Endothelial cell (in vitro differentiated cells): ENCODE measurements at regions not wholly inside any gene's neighbourhood (a gene's known extent, or its start where the extent isn't known, plus 50 kb on each side); places are given as distances from the start of the nearest gene placed in this dataset.

Source experiments
- DNase-seq: peaks from one replicate; pipeline ENCODE4 v3.0.0; 2021; ENCODE audit warnings: low spot score
- H3K27ac Mint-ChIP-seq: one replicate; pipeline ENCODE4 v1.8.0; 2021; ENCODE audit warnings: mixed read lengths, inconsistent platforms; ENCODE audit not compliant: unreplicated experiment
- H3K27me3 Mint-ChIP-seq: one replicate; pipeline ENCODE4 v1.8.0; 2021; ENCODE audit warnings: mild to moderate bottlenecking, moderate library complexity, mixed read lengths, inconsistent platforms; ENCODE audit not compliant: unreplicated experiment
- H3K36me3 Mint-ChIP-seq: one replicate; pipeline ENCODE4 v1.8.0; 2021; ENCODE audit warnings: mild to moderate bottlenecking, low read depth, mixed read lengths, inconsistent platforms; ENCODE audit not compliant: unreplicated experiment
- H3K4me1 Mint-ChIP-seq: one replicate; pipeline ENCODE4 v1.8.0; 2021; ENCODE audit warnings: mild to moderate bottlenecking, mixed read lengths, inconsistent platforms; ENCODE audit not compliant: unreplicated experiment
- H3K4me3 Mint-ChIP-seq: one replicate; pipeline ENCODE4 v1.8.0; 2021; ENCODE audit warnings: mild to moderate bottlenecking, mixed read lengths, inconsistent platforms; ENCODE audit not compliant: unreplicated experiment
- H3K9me3 Mint-ChIP-seq: one replicate; pipeline ENCODE4 v1.8.0; 2021; ENCODE audit warnings: mixed read lengths, inconsistent platforms; ENCODE audit not compliant: unreplicated experiment
- TF ChIP-seq, protein P1 (sequence below): fragments of 200-600 bp; sonication (generic); IDR thresholded peaks from one replicate; pipeline ENCODE4 v1.5.0; 2021; ENCODE audit warnings: antibody characterized with exemption; ENCODE audit not compliant: unreplicated experiment

DNA sequence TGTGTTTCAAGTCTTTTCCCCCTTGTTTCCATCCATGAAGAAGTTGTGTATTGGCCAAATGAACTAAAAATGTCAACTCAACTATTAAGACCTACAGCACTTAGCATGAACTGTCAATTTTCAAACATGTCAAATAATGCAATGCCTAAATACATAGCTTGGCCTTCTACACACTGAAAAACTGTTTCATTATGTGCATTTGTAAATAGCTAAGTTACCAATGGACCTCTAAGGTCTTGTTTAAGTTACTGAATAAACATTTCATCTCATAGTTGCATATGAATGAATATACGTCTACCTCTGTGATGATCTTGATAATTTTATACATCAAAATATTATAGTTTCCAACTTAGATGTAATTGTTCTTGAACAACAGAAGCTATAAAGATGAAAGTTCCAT is 744.5 kb downstream of the EFNB2 start:
- no peak overlapping the region for H3K4me3 Mint-ChIP-seq
- no peak overlapping the region for H3K27ac Mint-ChIP-seq
- no peaks in the 10 kb centered on the region for H3K4me1 Mint-ChIP-seq
- H3K27me3 Mint-ChIP-seq: no peaks in the 10 kb centered on the region
- H3K36me3 Mint-ChIP-seq: no peaks in the 10 kb centered on the region
- H3K9me3 Mint-ChIP-seq: no peaks in the 10 kb centered on the region
- TF ChIP-seq, protein P1, sequence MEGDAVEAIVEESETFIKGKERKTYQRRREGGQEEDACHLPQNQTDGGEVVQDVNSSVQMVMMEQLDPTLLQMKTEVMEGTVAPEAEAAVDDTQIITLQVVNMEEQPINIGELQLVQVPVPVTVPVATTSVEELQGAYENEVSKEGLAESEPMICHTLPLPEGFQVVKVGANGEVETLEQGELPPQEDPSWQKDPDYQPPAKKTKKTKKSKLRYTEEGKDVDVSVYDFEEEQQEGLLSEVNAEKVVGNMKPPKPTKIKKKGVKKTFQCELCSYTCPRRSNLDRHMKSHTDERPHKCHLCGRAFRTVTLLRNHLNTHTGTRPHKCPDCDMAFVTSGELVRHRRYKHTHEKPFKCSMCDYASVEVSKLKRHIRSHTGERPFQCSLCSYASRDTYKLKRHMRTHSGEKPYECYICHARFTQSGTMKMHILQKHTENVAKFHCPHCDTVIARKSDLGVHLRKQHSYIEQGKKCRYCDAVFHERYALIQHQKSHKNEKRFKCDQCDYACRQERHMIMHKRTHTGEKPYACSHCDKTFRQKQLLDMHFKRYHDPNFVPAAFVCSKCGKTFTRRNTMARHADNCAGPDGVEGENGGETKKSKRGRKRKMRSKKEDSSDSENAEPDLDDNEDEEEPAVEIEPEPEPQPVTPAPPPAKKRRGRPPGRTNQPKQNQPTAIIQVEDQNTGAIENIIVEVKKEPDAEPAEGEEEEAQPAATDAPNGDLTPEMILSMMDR: no peak
- no peak for DNase-seq

DNA sequence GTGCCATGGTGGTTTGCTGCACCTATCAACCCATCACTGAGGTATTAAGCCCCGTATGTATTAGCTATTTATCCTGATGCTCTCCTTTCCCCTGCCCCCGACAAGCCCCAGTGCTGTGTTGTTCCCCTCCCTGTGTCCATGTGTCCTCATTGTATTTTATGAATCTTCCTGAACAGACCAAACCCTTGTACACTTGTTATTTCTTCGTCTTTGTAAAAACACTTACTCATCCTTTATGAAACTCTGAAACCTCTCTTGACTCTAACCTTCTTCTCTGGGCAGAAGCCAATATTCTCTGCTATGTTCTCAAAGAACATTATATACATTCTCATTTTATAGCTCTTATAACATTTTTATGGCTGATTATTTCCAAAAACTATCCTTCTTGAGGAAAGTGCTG is 746.9 kb downstream of the EFNB2 start:
- DNase-seq: no peak
- TF ChIP-seq, protein P1: no peak
- no peak overlapping the region for H3K4me3 Mint-ChIP-seq
- no peaks in the 10 kb centered on the region for H3K9me3 Mint-ChIP-seq
- no peak overlapping the region for H3K27ac Mint-ChIP-seq
- no peaks in the 10 kb centered on the region for H3K4me1 Mint-ChIP-seq
- H3K36me3 Mint-ChIP-seq: no peaks in the 10 kb centered on the region
- no peaks in the 10 kb centered on the region for H3K27me3 Mint-ChIP-seq

DNA sequence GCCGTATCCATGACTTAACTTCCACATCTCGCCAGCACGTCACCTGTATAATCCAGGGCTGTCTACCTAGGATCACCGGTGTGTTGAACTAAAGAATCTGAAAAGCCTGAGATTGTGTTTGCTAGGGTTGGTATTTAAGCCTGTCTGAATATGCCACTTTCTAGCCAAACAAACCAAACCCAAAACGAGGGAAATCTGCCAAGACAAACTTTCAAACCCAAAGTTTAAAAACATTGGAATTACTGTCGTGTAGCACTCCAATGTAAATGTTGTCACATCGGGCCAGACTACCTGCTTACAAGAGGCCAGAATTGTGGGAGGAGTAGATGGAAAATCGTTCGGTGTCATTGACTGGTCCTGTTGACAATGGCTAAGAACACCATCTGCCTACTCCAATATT is 747.8 kb downstream of the EFNB2 start:
- no peaks in the 10 kb centered on the region for H3K27me3 Mint-ChIP-seq
- H3K36me3 Mint-ChIP-seq: no peaks in the 10 kb centered on the region
- H3K27ac Mint-ChIP-seq: no peak overlapping the region
- no peak for DNase-seq
- TF ChIP-seq, protein P1: no peak
- no peaks in the 10 kb centered on the region for H3K9me3 Mint-ChIP-seq
- no peaks in the 10 kb centered on the region for H3K4me1 Mint-ChIP-seq
- H3K4me3 Mint-ChIP-seq: no peak overlapping the region

DNA sequence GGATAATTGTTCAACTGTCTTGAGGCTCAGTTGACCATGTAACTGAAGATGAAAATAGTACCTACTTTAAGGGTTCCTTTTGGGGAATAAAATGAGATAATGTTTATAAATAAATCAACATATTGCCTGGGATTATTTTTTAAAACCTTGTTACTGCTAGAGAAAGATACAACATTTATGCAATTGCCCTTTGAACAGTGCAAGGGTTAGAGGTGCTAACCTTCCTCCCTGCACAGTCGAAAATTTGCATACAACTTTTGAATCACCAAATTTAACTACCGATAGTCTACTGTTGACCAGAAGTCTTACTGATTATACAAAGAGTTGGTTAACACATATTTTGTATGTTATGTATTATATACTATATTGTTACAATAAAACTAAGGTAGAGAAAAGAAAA is 750.0 kb downstream of the EFNB2 start:
- no peak for DNase-seq
- TF ChIP-seq, protein P1: no peak
- Mint-ChIP-seq H3K4me3 (no peak overlapping the region), H3K36me3 (no peaks in the 10 kb centered on the region), H3K27ac (no peak overlapping the region), H3K9me3 (no peaks in the 10 kb centered on the region), H3K4me1 (no peaks in the 10 kb centered on the region), H3K27me3 (no peaks in the 10 kb centered on the region)

DNA sequence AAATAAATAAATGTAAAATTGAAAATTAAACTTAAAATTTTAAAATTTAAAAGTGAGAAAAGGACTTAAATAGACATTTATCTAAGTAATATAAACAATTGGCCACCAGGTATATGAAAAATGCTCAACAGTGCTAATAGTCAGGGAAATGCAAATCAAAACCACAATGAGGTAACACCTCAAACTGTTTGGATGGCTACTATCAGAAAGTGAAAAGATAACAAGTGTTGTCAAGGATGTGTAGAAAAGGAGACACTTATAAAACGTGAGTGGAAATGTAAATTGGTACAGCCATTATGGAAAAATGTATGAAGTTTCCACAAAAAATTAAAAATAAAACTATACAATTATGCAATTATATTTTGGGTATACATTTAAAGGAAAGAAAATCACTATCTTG is 752.2 kb downstream of the EFNB2 start:
- Mint-ChIP-seq H3K27ac (no peak overlapping the region), H3K27me3 (no peaks in the 10 kb centered on the region), H3K36me3 (no peaks in the 10 kb centered on the region), H3K4me1 (no peaks in the 10 kb centered on the region), H3K4me3 (no peak overlapping the region), H3K9me3 (no peaks in the 10 kb centered on the region)
- TF ChIP-seq, protein P1: no peak
- DNase-seq: no peak
